Panc1 (cell line): ENCODE measurements at regions not wholly inside any gene's neighbourhood (a gene's known extent, or its start where the extent isn't known, plus 50 kb on each side); places are given as distances from the start of the nearest gene placed in this dataset.

ENCODE experiments used
- ATAC-seq: fragments of 200-7000 bp; cut with Tn5 transposase; 2 replicates; pipeline ENCODE4 v1.9.1; 2020; ENCODE audit warnings: mild to moderate bottlenecking, moderate library complexity
- BruUV-seq: library from RNA; stranded (reverse); fragments of 400-500 nt; replicated peaks from 2 replicates; lab custom pipeline; 2021; lab: Mats Ljungman, UMichigan
- CTCF ChIA-PET: fragments of 300-600 bp; sonication (Branson Sonifier 250); formaldehyde crosslinking; loops from one replicate; lab custom pipeline; 2022; ENCODE audit warnings: antibody characterized with exemption; lab: Charles Lee
- POLR2A ChIA-PET: fragments of 300-600 bp; sonication (Branson Sonifier 250); formaldehyde crosslinking; loops from one replicate; lab custom pipeline; 2022; ENCODE audit warnings: antibody characterized with exemption; lab: Charles Lee
- DNase-seq: peaks from one replicate; pipeline ENCODE4 v3.0.0-alpha.2; 2010; ENCODE audit warnings: low read depth, low spot score
- H3K27ac ChIP-seq: 2 replicates; pipeline ENCODE4 v1.5.1; 2011; ENCODE audit warnings: mild to moderate bottlenecking, low read length, inconsistent platforms
- H3K27me3 ChIP-seq: fragments of 200-500 bp; sonication (Bioruptor generic); 2 replicates; pipeline ENCODE4 v1.6.0; 2014; ENCODE audit warnings: low read length, inconsistent platforms; ENCODE audit not compliant: control insufficient read depth, insufficient read depth
- H3K36me3 ChIP-seq: fragments of 200-500 bp; sonication (Bioruptor generic); 2 replicates; pipeline ENCODE4 v1.5.1; 2014; ENCODE audit warnings: inconsistent platforms, mild to moderate bottlenecking, low read length, moderate library complexity; ENCODE audit not compliant: control insufficient read depth, insufficient read depth
- H3K4me1 ChIP-seq: 2 replicates; pipeline ENCODE4 v1.5.1; 2011; ENCODE audit warnings: inconsistent platforms, mild to moderate bottlenecking, low read length, moderate library complexity; ENCODE audit not compliant: control insufficient read depth, insufficient read depth
- H3K4me3 ChIP-seq, 2 experiments: 2 replicates each; pipeline ENCODE4 v1.5.1; 2011 to 2012; ENCODE audit warnings: low read depth in 2 of 2, low read length in 2 of 2, mild to moderate bottlenecking in 2 of 2, inconsistent platforms in 1 of 2, moderate library complexity in 1 of 2
- H3K9me3 ChIP-seq: fragments of 200-500 bp; sonication (Bioruptor generic); 2 replicates; pipeline ENCODE4 v1.5.1; 2014; ENCODE audit warnings: low read depth, mild to moderate bottlenecking, inconsistent platforms, low read length, moderate library complexity; ENCODE audit not compliant: control insufficient read depth, insufficient read depth
- CTCF ChIP-seq: fragments of 450-650 bp; IDR thresholded peaks from 2 replicates; pipeline ENCODE4 v1.5.1; 2017; ENCODE audit warnings: mild to moderate bottlenecking
- POLR2AphosphoS5 ChIP-seq: IDR thresholded peaks from 2 replicates; pipeline ENCODE4 v1.6.1; 2012; ENCODE audit warnings: mild to moderate bottlenecking, low read depth, low read length, moderate library complexity
- REST ChIP-seq, 2 experiments: IDR thresholded peaks; 2 replicates each; pipeline ENCODE4 v1.6.1; 2011 to 2012; ENCODE audit warnings: low read depth in 2 of 2, control low read depth in 1 of 2, low read length in 1 of 2, mild to moderate bottlenecking in 1 of 2, moderate library complexity in 1 of 2; ENCODE audit not compliant: insufficient read depth in 1 of 2
- SIN3A ChIP-seq: IDR thresholded peaks from 2 replicates; pipeline ENCODE4 v1.6.1; 2012; ENCODE audit warnings: low read depth, mild to moderate bottlenecking, low read length, moderate library complexity, borderline replicate concordance; ENCODE audit not compliant: insufficient read depth
- TCF7L2 ChIP-seq: IDR thresholded peaks from 2 replicates; pipeline ENCODE4 v1.6.1; 2011; ENCODE audit warnings: mild to moderate bottlenecking, low read depth, low read length, inconsistent platforms
- in situ Hi-C: cut with HindIII; loops from 2 replicates; pipeline ENCODE4 v1.10.0; 2016; ENCODE audit warnings: low sequenced_read_pairs, low pct_unique_long_range_greater_than_20kb
- intact Hi-C: fragments of 100-400 bp; cut with micrococcal nuclease; formaldehyde crosslinking; loops from one replicate; pipeline ENCODE4 v1.10.0; 2022; ENCODE audit not compliant: unreplicated experiment

GRCh38 chr1:83794384-83794783 is 204.5 kb downstream of the TTLL7 start:
- no peaks in the 10 kb centered on the region for H3K4me1 ChIP-seq
- H3K27ac ChIP-seq = no peak overlapping the region
- no peaks in the 10 kb centered on the region for H3K27me3 ChIP-seq
- no peak overlapping the region for H3K4me3 ChIP-seq
- DNase-seq (no peak), ATAC-seq (no peak)
- intact Hi-C loops (no loop called here), in situ Hi-C loops (no loop called here)
- H3K36me3 ChIP-seq = no peaks in the 10 kb centered on the region
- POLR2A ChIA-PET = no interaction called here
- CTCF ChIA-PET = no interaction called here
- no TSS peak for BruUV-seq
- no peak for TF ChIP-seq CTCF
- no peak for TF ChIP-seq POLR2AphosphoS5
- no peak for TF ChIP-seq TCF7L2
- no peak for TF ChIP-seq SIN3A
- no peak for TF ChIP-seq REST (IDR thresholded peaks at IDR 0.05; ENCODE audit: insufficient read depth in 1 of 2, low read depth in 2 of 2, low read length in 1 of 2)
- no peaks in the 10 kb centered on the region for H3K9me3 ChIP-seq

- Histone ChIP-seq H3K27me3 (no peaks in the 10 kb centered on the region; the same call in 1 of the 2 replicates), H3K36me3 (no peaks in the 10 kb centered on the region), H3K27ac (no peak overlapping the region), H3K9me3 (no peaks in the 10 kb centered on the region), H3K4me3 (no peak overlapping the region), H3K4me1 (no peaks in the 10 kb centered on the region)
- intact Hi-C loops (no loop called here), in situ Hi-C loops (no loop called here)
- no peak for ATAC-seq
- no peak for TF ChIP-seq POLR2AphosphoS5
- TF ChIP-seq SIN3A = no peak
- TF ChIP-seq REST (IDR thresholded peaks at IDR 0.05; ENCODE audit: insufficient read depth in 1 of 2, low read depth in 2 of 2, low read length in 1 of 2) = no peak
- TF ChIP-seq CTCF = no peak
- no peak for TF ChIP-seq TCF7L2
- no peak for DNase-seq
- ChIA-PET CTCF (no interaction called here), POLR2A (no interaction called here)
- BruUV-seq = no TSS peak
Observed at GRCh38 chr1:83791821-83792437, 207.0 kb downstream of the TTLL7 start.
